Midbrain (tissue), 1 donor: ENCODE measurements at regions not wholly inside any gene's neighbourhood (a gene's known extent, or its start where the extent isn't known, plus 50 kb on each side); places are given as distances from the start of the nearest gene placed in this dataset.
"Not testable (repeated sequence)": the region's sequence is repeated elsewhere in the genome, so short reads cannot be mapped to it uniquely, and the experiment has no call there.

Experiments used
- DNase-seq: peaks from one replicate; lab custom pipeline; 2025; lab: John Stamatoyannopoulos, UW

DNA sequence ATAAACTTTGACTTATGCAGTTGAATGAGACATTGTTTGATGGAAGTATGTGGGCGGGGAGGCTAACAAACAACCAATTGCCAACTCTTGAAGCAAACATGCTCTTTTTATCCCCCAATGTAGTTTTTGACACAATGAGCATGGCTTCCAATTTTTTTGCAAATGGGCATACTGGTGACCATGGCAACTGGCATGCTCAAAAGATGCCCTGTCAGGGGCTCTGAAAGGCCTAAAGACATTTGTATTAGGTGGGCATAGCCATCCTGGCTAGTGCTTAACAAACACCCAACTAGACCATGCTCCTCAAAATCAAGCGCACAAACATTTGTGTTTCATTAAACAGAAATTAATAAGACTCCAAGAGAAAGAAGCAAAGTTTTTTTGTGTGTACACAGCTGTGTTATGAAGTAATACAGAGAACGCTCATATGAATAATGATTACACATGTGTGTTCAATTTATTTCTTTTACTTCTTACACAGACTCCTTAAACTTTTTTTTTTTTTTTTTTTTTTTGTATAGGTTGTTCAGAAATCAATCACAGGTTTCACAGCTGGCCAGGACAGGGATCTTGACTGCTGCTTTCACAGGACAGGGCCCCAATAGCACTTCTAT is 95.6 kb downstream of the DLEU7 start:
- DNase-seq: no peak

GRCh38 chr13:50753221-50753620 is 90.3 kb downstream of the DLEU7 start:
- not testable (repeated sequence) for DNase-seq

GRCh38 chr13:50755862-50756685 is 87.4 kb downstream of the DLEU7 start:
- DNase-seq: not testable (repeated sequence)

- DNase-seq: no peak
Measured at GRCh38 chr13:50757008-50757407, 86.5 kb downstream of the DLEU7 start.

DNA sequence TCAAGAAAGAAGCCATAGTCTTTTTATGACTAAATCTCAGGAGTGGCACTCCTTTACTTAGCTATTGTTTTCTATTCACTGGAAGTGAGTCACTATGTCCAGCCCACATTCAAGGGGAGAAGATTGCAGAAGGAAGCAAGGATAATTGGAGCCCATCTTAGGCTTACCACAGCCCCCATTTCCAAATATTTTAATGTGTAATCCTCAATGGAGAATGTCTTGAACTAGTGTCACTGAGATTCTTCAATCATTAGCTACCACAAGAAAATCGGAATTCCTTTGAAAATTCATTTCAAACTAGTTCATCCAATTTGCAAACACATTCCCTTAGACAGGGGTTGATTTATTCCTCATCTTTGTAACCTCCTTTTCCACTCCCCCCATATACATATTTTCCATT is 84.7 kb downstream of the DLEU7 start:
- no peak for DNase-seq

- DNase-seq: no peak
Measured at GRCh38 chr13:50760751-50761150, 82.7 kb downstream of the DLEU7 start.

DNA sequence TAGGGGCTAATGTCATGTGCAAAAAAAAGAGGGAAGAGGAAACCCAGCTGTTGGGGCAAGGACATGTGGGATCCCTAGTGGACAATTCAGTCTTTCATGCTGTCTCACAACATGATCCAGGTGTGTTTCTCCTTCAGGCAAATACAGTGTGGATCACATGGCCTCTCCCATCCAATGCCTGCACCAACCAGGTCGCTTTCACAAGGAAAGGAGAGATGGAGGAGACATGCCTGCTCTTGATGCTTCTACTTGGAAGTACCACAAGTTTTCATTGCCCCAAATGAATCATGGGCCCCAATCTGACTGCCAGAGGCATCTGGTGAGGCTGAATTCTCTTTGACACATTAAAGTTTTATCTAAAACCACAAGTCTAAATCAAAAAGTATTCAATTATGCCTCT is 82.1 kb downstream of the DLEU7 start:
- no peak for DNase-seq

DNA sequence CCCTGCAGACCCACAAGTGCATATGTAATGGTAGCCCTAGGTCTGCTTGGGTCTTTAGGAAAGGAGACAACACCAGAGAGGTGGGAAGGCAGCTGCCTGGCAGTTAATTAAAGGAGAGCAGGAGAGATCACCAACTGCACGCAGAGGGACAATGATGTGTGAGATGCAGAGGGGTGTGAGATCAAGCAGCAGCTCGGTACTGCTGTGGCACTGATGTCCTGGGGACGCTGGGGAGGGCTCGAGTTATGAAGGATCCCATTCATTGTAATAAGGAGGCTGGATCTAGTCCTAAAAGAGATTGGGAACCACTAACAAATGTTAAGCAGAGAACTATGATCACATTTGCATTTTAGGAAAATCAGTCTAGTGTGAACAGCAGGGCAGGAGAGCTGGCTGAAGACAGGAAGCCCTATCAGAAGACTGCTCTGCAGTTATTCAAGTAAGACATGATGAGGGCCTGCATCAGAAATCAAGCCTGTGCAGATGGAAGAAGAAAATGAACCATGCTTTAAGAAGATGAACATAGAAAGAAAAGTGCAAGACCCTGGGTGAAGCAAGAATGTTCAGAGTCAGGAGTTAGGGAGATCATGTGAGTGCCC is 80.4 kb downstream of the DLEU7 start:
- no peak for DNase-seq

- no peak for DNase-seq
Measured at GRCh38 chr13:50766013-50766412, 77.5 kb downstream of the DLEU7 start.

DNA sequence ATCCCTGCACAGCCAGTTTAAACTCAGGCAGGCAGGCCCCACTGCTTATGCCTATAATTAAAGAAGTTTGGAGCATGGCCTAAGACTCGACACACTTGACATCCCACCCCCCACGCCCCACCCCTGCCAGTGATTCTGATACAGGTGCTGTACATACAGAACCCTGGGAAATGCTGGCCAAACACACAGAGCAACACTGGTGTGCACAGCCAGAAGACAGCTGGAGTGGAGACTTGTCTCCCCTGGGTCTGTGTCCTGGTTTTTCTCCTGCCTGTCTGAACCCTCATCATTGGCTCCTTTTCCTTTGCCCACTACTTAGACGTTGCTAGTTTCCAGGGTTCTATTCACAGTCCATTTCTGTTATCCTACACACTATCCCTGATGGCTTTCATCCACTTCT is 76.8 kb downstream of the DLEU7 start:
- DNase-seq: no peak

- DNase-seq: not testable (repeated sequence)
Measured at GRCh38 chr13:50772881-50773280, 70.6 kb downstream of the DLEU7 start.
